Erythroblast (primary cell): ENCODE measurements at regions not wholly inside any gene's neighbourhood (a gene's known extent, or its start where the extent isn't known, plus 50 kb on each side); places are given as distances from the start of the nearest gene placed in this dataset.

Source experiments
- DNase-seq, 2 experiments: peaks; one replicate each; lab custom pipeline; 2025; lab: John Stamatoyannopoulos, UW
- GATA1 ChIP-seq: IDR thresholded peaks from 2 replicates; pipeline ENCODE4 v1.6.1; 2011; ENCODE audit warnings: low read depth, mild to moderate bottlenecking, control low read depth, low read length, moderate library complexity
- POLR2A ChIP-seq: IDR thresholded peaks from 2 replicates; pipeline ENCODE4 v1.6.1; 2011; ENCODE audit warnings: mild to moderate bottlenecking, low read length

DNA sequence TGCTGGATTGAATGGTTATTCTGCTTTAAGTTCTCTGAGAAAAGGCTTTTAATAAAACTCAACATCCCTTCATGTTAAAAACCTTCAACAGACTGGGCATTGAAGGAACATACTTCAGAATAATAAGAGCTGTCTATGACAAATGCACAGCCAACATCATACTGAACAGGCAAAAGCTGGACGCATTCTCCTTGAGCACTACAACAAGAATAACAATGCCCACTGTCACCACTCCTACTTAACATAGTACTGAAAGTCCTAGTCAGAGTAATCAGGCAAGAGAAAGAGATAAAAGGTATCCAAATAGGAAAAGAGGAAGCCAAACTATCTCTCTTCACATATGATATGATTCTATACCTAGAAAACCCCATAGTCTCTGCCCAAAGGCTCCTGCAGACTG is 641.4 kb downstream of the IRS1 start:
- no peak for DNase-seq
- no peak for TF ChIP-seq GATA1
- TF ChIP-seq POLR2A: no peak

DNA sequence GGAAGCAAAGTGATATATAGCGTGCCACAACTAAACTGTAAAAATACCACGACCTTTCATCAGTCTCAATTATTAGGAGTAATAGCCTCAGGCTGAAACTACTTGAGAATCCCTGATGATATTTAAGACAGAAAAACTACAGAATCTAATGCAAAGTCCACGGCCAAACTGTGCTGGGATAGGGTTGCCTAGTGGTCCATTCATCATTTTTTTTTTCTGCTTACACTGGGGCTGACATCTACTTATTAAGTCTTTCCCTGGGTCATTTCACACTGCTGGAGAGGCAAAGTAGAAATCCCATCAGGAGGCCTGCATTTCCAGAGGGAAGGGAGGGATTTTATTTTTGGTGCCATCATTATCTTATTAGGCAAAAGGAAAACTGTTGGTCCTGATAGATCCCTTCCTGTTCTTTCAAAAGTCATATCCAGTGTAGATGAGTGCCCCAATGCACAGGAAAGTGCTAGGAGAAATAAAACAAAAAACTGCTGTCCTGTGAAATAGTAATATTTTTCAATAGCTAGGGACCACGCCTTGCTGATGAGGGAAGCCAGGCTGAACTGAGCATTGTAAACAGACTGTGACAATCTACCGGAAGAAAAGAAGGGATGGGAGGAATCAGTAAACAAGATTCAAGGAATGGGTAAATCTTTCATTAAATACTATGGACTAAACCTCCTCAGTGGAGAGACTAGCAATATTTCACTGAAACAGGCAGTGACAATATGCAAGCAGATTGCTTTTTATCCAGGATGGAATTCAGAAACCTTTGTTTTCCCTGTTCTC is 644.3 kb downstream of the IRS1 start:
- TF ChIP-seq POLR2A (no peak), GATA1 (no peak)
- no peak for DNase-seq

DNA sequence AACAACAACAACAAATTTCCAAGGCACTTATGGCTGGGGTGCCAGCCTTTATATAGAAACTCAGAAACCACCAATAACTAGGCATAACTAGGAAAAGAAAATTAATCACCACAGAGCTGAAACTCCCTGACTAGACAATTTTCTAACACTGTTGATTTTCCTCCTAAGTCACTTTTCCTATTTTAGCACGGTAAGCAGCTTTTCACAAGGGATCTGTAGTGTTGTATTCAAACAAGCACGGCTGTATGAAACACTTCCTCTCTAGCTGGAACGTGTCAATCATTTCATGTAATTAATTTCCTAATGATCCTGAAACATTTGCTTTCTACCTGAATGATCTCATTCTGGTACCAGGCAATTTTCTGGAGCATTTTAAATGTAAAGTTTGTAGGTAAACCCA is 645.0 kb downstream of the IRS1 start:
- DNase-seq: no peak
- no peak for TF ChIP-seq GATA1

DNA sequence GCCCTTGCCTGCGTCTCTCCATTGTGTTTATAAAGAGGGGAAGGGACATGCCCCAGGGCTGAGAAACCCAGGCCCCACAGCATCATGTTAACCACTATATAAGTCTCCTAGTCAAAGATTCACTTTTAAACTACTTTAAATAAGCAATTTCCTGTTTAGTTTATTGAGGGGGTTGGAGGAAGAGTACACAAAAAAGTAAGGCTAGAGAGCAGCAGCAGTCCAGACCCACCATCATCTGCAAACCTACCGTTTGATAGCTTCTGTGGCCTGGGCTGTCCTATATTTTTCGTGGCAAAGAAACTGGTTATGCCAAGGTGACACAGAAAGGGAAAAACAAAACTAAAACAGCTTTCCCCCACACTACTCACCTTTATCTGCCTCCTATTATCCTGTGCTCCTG is 646.1 kb downstream of the IRS1 start:
- no peak for TF ChIP-seq POLR2A
- TF ChIP-seq GATA1: no peak
- DNase-seq: no peak

DNA sequence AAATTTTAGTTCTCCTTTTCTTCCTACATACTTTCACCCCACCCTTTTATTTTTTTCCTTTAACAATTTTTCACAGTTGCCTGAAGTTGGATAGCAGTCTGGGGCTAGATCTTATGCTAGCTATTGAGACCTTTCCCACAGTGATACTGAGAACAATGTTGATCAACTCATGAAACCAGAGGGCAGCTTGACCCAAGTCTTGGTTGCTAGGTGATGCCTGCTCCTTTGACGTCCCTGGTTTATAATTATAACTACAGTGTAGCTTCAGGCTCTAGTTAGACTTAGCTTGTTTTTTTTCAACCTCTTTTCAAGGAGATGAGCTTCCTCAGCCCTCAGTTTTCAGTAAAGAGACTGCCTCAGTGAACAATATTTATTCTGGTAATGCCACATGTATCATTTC is 648.5 kb downstream of the IRS1 start:
- no peak for TF ChIP-seq POLR2A
- TF ChIP-seq GATA1: no peak
- no peak for DNase-seq

DNA sequence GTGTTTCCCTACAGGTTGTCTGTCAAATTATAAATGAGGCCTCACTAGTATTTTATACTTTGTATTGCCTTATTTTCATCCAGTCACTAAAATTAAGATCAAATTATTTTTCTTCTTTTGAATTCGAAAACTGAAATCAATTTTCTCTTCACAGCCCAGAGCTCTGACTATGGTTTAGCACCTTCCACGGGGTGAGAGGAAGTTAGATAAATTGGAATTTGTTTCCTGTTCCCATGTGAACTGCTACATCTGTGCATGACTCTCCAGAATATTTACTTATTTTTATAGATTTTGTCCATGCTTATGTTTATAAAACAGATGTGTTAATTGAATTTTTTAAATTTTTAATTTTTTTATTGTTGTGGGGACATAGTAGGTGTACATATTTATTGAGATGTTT is 656.5 kb downstream of the IRS1 start:
- TF ChIP-seq POLR2A (no peak), GATA1 (no peak)
- no peak for DNase-seq

DNA sequence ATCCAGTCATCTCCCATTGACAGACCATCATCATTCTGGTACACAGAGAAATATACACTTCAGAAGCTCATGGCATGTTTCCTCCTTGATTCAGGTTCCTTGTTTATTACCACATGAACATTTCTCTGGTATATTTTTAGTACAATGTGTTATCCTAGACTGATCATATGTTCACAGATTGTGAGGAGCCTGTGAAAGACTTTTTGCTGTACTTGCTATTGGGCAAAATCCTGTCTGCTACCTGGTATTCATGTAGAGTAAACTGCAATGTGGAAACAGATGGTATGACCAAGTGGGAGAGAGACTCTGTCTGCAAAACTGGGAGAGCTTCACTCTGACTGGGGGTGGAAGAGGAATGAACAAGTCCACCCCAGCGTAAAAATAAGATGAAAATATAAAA is 657.2 kb downstream of the IRS1 start:
- TF ChIP-seq GATA1 (no peak), POLR2A (no peak)
- DNase-seq: no peak

DNA sequence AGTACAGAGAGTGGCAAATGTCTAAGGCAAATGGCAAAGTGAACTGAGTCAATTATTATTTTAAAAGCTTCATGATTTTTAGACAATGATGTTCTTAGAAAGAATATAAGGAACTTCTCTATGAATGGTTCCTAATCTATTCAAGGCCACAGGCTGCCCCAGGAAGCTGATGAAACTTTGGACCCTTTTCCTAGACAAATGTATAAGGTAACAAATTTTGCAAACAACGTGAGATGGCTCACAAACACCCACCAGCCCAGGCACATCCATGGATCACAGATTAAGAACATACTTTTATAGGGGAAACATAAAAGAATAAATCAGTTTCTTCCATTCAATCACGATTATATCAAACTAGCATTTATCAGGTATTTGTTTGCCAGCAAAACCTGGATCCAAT is 659.0 kb downstream of the IRS1 start:
- no peak for DNase-seq
- TF ChIP-seq GATA1 (no peak), POLR2A (no peak)

DNA sequence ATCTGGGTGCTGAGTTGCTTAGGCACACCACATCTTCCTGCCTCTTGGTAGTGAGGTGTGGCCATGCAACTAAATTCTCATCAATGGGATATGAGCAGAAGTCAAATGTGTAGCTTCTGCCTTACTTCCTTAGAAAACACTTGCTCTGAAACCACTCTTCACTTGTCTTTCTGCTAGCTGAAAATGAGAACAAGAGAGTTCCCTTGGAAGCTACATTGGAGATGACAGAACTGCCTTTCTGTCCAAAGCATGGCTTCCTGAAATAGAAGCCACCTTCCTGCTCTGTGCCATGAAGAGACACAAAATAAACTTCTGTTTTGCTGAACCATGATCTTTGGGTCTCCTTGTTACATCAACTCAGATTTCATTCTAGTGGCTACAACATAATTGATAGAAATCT is 659.9 kb downstream of the IRS1 start:
- TF ChIP-seq POLR2A (no peak), GATA1 (no peak)
- DNase-seq: no peak

DNA sequence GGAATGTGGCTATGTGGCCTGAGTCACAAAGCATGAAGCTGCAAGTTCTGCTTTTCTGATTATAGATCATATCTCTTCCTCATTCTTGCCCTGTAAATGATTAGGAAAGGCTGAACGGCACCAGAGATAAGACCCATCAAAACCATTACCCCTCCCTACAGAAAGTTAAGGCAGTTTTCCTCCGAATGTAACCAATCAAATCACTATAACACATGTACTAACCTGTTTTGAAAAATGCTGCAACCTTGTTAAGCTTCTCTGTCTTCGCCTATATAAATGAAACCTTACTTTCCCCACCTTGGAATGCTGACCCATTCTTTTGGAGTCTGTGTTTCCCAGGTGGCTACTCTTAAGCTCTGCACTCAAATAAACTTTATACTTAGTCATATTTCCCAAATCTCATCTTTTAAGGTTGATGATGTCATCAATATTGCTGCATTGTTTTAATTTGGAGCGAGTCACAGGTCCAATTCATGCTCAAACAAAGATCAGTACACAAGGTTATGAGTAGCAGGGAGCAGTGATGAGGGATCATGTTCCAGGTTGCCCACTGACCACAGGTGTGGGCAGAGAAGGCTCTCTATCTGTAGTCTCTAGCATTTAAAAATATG is 662.3 kb downstream of the IRS1 start:
- no peak for TF ChIP-seq POLR2A
- no peak for TF ChIP-seq GATA1
- no peak for DNase-seq

DNA sequence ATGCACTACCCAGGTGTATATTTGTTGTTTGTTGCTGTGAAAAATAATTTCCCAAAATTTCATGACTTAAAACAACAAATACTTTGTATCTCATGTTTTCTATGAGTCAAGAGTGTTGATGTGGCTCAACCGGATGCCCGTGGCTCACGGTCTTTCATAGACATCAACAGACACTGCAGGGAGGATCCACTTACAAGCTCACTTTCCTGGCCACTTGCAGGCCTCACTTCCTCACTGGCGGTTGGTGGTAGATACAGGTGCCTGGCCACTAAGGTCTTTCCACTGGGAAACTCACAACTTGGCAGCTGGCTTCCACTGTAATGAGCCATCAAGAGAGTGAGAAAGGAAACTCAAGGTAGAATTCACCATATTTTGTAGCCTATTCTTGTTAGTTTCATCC is 662.9 kb downstream of the IRS1 start:
- no peak for DNase-seq
- TF ChIP-seq GATA1 (no peak), POLR2A (no peak)

DNA sequence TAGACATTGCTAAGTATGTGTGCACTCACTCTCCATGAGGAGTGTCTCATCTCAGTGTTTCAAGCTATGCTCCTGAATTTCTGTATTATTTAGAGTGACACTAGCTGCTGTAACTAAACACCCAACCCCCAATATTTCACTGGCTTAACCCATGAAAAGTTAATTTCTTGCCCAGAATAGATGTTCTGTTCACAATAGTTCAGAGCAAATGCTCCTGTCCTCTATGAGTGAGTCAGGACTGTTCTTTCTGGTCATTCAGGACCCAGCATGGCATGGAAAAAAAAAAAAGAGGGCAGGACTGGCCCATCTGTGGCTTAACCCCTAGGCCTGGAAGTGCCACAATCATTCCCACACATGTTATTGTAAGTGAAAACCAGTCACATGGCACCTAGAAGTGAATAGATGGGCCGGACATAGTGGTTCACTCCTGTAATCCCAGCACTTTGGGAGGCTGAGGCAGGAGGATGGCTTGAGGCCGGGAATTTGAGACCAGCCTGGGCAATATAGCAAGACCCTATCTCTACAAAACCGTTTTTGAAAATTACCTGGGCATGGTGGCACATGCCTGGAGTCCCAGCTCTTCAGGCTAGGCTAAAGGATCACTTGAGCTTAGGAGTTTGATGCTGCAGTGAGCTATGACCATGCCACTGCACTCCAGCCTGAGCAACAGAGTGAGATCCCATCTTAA is 663.6 kb downstream of the IRS1 start:
- no peak for TF ChIP-seq POLR2A
- TF ChIP-seq GATA1: no peak
- no peak for DNase-seq

DNA sequence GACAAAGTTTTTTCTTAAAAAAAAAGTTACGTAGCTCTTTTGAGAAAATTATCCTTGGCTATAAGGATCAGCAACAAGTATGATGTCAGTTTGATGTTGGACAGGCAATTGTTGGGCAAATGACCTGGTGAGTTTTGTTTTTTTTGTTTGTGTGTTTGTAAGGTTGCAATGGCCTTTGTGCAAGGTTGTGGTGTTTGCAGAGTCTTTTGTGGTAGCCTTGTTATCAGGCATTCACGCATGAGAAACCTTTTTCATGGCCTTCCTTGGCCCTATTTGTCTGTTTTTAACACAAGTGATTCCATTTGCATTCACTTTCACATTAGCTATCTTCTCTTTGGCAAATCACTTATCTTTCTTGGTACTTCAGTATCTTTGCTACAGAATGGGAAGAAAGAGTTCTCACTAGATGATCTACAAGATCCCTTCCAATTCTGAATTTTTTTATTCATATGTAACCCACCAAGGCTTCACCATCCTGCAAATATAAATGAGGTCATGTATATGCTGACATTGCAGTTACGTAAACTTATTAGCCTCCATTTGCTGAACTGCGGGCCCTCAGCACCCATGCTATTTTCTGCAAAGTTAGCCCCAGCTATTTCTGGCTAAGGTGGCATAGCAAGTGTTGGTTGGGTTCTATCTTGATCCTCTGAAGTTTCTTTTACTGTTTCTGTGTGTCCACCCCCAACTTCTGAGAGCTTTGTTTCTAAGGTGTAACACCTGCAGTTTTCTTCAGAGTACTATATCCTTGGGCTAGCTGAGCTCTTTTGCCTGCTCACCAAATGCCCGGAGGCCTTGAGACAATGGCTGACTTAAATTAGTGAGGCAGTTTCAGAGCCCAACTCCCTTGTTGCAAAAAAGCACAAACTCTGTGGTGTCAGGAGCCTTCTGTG is 667.1 kb downstream of the IRS1 start:
- no peak for DNase-seq
- TF ChIP-seq POLR2A (no peak), GATA1 (no peak)
